Activated T-helper 1 cell treated with Interleukin-2 at 50 U/mL for 16 hours (primary cell): ENCODE measurements at regions not wholly inside any gene's neighbourhood (a gene's known extent, or its start where the extent isn't known, plus 50 kb on each side); places are given as distances from the start of the nearest gene placed in this dataset.

Experiments used
- DNase-seq: peaks from one replicate; pipeline ENCODE4 v3.0.0-alpha.2; 2020; ENCODE audit warnings: low read depth

DNA sequence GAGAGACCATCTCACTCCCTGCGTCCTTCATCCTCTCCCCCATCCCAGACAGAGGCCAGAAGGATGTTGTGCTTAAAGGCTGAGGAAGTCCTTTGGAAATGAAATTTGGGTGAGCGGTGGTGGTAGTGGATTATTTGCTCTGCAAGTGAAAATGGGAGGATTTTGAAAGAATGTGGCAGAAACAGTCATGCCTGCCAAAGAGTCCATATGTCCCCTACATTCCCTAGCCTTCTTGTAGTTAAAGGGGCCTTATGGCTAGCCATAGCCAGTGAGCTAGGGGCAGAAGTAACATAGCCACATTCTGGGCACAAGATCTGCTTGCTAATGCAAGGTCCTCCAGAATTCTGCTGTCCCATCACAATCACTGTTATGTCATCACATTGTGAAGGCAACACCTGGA, 360.2 kb upstream of the TSHZ3 start:
- DNase-seq: no peak

DNA sequence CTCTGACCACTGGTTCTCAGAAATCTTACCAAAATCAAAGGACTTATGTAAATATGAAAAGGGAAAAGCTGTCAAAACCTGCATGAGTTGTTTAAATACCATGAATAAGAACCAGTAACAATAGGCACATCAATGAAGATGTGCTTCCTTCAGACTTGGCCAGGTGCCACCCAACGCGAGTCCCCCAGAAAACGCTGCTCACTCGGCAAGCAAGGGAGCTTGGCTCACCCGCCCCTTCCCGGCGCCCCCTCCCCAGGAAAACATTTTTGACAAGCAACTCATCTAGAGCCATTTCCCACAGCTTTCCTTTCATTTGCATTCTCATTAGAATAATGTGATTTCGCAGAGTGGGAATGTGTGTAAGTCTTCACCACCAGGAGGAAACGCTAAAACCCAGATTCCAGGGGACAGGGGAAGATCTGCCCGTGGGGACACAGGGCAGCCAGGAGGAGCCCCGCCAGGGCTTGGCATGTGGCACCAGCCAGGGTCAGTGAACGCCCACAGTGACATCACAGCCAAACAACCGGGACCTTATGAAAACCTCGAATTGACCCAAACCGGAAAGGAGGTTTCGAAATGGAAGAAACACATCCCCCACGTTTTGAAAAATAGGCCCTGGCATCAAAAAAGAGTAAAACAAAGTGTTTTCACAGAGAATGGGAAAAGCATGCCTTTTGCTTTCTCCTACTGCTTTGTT, 366.2 kb upstream of the TSHZ3 start:
- no peak for DNase-seq

DNA sequence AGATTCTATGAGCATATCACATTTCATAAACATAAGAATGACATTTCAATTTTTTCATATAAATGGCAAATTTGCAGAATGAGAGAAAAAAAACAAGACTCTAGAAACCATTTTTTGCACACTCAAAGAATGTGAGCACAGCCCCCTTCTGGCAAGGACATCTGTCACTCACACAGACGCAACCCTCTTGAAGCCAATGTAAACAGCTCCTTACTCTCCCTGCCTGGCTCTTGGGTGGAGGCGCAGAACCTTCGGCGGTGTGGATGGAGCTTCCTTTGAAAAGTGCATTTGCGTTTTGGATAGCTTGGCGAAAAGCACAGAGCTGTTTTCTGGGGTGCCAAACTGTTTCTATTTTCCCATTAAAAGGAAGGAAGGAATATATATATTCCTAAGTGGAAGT, 367.6 kb upstream of the TSHZ3 start:
- DNase-seq: no peak

DNA sequence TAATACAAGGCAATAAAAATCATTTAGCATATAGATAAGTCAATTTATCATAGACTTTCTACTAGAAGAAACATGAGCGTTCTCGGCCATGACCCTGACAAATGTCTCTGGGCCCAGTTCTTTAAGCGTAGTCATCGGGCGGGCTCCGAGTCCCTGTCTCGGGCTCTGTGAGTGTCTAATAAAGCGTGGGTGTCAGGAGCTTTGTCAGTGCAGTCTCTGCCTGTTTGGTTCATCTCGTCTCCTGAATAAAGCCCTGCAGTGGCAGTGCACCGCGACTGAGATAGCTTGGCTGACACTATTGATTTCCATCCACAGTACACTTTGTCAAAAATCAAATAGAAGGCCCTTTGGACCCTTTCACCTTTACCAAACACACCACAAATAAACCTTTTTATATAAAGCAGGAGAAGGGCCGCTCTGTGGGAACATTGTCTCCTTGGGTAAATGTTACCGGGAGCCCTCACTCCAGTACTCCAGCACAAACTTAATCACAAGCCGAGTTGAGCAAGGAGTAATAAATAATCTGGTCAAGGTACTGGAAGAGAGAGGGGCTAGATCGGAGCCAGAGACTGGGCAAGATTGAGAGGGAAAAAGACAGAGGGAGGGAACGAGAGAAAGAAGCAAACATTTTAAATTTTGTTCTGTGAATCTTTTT, 368.2 kb upstream of the TSHZ3 start:
- no peak for DNase-seq

GRCh38 chr19:31718032-31718431, 368.8 kb upstream of the TSHZ3 start:
- DNase-seq: no peak

DNA sequence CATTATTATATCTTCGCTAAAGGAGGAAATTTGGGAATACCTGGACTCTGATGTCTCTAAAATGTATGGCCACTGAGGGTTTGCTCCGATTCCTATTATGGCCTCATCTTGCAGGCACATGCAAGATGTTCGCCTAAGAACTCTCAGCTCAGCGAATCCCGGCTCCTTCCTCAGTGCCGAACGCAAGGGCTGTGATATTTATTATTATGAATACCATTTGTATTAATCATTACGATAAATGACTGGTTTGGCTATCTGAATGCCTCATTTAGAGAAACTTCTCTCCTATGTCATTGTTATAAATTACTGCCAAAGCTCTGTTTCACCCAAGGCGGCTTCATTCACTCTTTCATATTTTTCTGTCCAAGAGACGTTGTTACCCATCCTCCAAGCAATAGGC, 369.7 kb upstream of the TSHZ3 start:
- no peak for DNase-seq

DNA sequence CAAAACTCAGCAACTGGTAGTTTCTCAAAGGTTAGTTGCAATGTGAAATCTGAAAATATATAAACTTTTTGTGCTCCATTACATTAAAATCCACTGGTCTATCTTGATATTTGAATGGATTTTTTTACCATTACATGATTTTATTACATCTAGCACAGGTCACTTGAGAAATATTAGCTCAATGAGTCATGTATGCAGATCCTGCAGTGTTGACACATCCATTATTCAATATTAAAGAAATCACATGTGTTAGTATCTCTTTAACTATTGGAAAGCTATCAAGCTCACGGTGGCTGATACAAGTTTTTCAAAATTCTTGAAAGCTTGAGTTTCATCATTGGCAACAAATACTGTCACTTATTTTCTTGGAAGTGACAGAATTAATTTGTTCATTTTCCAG, 373.9 kb upstream of the TSHZ3 start:
- DNase-seq: no peak

DNA sequence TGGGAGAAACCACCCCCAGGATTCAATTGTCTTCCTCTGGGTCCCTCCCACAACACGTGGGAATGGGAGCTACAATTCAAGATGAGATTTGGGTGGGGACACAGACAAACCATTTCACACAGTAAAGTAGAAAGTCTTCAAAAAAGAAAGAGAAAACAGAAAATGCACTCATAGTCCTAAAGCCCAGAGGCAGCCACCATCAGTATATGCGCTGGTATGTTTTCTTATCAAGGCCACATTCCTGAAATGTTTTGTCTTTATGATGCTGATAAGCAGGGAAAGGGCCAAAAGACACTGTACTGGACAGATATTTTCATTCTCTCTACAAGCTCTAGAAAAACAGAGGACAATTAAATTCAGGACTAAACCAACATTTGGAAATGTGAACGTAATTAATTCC, 375.8 kb upstream of the TSHZ3 start:
- no peak for DNase-seq

DNA sequence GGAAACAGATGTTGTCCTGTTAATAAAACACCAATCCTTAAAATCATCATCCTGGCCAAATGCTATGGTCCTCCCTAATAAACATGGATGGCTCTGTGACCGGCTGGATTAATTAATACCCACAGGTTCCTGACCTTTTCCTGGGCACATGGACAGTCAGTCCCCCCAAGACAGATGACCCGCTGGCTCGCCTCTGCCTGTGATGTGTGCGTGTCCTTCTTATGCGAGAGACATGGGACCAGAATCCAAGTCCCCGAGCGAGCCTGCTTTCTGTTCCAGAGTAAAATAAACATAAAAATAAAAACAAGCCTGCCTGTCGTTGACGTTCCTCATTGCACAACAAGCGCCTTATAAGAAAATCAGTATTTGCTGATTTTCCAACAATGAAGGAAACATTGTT, 378.3 kb upstream of the TSHZ3 start:
- no peak for DNase-seq

DNA sequence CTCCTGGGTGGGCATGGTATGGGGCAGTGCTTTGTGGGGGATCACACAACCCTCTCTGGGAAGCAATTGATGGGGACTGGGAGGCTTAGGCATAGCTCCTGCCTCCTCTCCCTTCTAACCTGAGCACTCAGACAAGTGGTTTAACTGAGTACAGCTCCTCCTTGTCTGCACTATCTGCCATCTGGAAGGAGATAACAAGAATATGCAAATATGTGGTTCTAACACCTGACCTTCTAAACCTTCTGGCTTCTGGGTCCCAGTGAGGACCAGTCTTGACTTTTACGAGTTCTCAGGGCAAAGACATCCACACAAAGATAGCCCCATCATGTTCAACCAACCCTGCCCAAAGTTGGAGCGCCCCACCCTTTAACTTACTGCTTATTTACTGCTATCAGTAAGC, 381.0 kb upstream of the TSHZ3 start:
- DNase-seq: no peak

DNA sequence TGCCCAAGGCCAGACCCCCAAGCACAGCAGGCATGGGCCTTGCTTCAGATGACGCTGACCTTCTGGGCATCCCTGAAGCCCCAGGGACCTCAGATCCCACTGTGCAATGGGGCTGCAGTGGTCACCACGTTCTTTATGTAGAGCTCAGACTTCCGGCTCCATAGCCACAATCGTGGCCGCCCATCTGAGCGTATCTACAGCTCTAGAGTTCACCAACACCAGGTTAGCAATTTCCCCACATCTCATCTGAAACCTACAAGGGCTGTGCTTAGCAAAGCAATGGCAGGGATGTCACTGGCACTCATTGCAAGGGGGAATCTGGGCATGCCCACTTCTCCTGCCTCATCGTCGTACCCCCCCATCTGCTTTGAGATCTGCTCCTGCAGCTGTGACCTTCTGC, 384.4 kb upstream of the TSHZ3 start:
- no peak for DNase-seq

DNA sequence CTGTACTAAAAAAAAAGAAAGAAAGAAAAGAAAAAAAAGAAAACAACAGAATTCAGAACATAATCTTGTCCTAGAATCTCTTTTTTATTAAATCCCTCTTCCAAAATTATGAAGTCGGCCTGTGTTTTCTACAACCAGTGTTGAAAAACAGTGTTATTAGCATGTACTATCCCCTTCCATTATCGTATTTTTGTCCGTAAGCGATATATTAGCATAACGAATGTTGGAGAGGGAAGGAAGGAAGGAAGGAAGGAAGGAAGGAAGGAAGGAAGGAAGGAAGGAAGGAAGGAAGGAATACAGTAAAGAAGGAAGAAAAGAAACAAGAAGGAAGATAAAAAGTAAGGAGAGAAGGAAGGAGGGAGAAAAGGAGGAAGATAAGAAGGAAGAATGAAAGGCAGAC, 393.0 kb upstream of the TSHZ3 start:
- no peak for DNase-seq

- DNase-seq: no peak
These were observed 396.5 kb upstream of the TSHZ3 start for GRCh38 chr19:31745731-31746130.

DNA sequence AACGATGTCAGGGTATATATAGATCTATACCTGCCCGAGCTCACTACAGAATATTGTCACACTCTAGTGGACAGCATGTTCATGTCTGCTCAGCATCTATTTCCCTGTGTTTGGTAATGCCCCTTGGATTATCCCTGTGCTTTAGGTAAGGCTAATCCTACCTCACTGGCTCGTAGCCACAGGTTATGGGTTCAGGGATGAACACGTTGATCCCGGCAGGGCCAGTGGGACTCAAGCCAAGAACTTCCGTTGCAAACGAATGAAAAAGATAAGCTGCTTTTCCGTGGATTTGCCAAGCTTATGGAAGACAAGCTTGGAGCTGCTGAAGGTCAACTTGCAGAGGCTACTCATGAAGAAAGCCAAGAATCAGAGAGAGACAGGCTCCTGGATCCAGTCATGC, 400.0 kb upstream of the TSHZ3 start:
- no peak for DNase-seq

DNA sequence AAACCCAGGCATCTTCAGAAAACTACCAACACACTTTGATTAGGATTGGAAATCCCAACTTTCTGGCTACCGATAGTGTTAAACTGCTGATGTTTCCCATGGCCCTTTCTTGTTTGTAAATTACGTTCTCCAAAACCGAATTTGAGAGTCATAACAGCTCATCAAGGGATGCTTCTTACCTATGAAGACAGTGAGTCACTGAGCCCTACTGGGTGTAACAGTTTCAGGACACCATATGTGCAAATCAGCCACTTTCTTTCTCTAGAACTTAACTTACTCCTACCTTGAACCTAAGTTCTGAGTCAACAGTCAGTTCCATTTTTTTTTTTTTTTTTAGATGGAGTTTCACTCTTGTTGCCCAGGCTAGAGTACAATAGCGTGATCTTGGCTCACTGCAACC, 410.1 kb upstream of the TSHZ3 start:
- DNase-seq: no peak

- DNase-seq: no peak
These were observed 412.2 kb upstream of the TSHZ3 start for GRCh38 chr19:31761281-31761913.

GRCh38 chr19:31770223-31770622, 421.0 kb upstream of the TSHZ3 start:
- DNase-seq: no peak

DNA sequence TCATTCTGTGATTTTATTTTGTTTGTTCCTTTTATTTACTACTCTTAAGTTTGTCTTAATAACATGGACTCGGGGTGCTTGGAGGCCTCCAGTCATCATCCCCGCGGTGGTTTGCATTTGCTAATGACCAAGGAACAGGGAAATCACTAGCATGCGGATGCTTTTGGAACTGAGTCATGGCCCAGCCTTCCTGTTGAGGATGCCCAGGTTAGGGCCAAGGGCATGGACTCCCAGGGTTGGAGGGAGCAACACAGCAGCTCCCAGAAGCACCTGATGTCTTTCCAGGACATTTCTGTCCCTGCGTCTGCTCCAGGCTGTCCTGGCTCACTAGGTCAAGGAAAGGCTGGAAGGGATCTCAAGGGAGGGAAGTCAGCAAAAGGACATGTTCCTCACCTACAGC, 423.7 kb upstream of the TSHZ3 start:
- DNase-seq: no peak

GRCh38 chr19:31781542-31781941, 432.3 kb upstream of the TSHZ3 start:
- DNase-seq: no peak

DNA sequence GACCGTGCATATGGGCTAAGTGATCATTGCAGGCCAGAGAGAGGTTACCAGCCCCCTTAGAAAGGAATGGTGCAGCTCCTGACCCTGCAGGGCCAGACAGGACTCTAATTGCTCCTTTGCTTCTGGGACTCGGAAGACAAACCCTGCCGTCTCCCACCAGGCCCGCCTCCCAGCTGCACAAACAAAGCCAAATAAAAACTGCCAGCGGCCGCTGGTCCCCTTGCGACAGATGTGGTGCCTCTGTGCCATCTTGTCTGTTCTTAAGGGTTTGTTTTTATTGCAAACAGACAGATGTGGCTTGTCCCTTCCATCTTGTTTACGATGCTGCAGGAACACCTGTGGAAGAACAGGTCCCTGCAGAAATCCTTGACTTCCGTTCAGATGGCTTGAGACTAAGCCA, 434.4 kb upstream of the TSHZ3 start:
- DNase-seq: no peak

DNA sequence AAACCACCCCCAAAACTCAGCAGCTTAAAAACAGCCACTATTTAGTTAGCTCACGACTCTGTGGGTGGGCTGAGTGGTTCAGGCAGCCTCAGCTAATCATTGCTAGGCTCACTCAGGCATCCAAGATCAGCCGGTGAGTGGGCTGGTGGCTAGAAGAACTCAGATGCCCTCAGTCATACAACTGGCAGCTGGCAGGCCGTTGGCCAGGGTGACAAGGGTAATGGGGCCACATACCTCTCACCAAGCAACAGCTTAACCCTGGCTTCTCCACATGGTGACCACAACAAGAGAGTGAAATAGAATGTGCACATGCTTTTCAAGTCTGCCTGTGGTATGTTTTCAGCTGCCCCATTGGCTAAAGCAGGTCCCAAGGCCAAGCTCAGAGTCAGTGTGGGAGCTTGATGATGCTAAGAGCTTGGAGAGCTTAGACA, 435.4 kb upstream of the TSHZ3 start:
- DNase-seq: no peak

DNA sequence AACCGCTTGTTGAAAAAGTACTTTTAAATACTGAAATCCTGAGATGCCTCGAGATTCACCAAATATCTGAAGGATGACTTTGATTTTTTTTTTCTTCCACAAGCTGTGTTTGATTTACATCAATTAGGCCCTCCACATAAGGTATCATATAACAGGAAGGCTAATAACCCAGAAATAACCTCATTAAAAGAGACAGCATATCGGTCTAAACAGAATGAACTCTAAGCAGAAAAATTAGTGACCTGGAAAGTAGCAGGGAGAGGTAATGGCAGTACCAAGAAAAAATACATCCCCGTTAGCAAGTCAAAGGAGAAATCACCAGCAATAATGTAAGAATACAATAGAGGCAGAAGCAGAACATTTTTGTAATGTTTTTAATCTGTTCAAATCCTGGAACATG, 452.4 kb upstream of the TSHZ3 start:
- DNase-seq: no peak

GRCh38 chr19:31803835-31804446, 454.7 kb upstream of the TSHZ3 start:
- no peak for DNase-seq
